ENCODE measurements at regions not wholly inside any gene's neighbourhood (a gene's known extent, or its start where the extent isn't known, plus 50 kb on each side); places are given as distances from the start of the nearest gene placed in this dataset.
"Not testable (repeated sequence)": the region's sequence is repeated elsewhere in the genome, so short reads cannot be mapped to it uniquely, and the experiment has no call there.

DNA sequence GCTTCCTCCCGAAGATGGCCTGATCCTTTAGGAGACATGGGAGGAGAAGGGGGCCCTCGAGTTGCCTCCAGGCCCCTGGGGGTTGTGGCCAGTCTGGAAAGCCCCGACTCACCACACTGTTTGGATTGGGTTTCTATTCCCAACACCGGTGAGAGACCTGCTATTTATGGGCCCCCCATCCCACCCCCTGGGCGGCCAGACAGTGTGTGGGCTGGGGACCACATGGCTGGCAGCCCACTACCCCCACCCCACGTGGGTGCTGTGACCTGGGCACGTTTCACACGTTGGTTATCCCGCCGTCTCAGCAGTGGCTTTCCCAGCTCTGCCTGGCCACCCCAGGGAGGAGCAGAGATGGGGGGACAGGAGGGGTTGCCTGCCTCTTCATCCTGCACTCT lies 116.1 kb downstream of the VEGFA start:
- no peak for DNase-seq (ENCODE audit: low read depth, low spot score)

DNA sequence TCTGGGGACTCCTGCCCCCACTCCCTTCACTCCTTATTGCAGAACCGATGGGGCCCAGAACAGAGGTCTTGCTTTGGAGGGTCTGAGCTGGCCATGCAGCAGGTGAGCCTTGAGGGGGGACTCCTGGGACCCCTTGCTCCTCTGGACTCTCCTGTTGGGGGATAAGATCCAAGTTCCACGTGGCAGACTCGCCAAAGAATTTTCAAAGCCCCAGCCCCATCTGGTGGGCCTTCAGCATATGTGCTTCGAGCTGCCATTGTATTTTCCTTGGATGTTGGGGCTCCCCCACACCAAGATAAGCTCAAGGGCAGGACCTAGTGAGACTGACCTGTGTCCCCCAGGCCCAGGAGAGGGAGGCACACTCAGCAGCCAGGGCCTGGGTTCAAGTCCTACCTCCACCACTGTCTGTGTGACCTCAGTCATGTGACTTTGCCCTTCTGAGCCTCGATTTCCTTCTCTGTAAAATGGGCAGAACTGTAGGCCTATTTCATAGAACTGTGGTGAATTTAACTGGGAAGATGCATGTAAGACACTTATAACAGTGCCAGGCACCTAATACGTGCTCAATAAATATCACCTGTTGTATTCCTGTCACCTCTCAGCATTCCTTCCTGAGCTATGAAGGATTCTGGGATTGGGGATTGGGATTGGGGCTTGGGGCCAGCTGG lies 115.5 kb downstream of the VEGFA start:
- DNase-seq (ENCODE audit: low read depth, low spot score): no peak

DNA sequence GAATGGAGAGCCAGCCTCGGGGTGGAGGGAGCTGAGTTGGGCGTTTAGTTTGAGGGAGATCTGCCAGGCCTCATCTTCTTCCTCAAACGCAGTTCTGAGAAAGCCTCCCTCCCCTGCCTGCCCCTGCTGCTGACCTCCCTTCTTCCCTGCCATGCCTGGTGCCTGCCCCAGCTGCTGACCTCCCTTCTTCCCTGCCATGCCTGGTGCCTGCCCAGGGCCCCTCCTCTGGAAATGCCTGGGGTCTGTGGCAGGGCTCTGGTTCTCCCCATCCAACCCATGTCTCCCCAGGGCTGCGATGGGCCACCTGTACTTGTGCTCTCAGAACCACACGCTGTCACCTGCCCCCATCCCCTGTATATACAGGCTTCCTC lies 114.6 kb downstream of the VEGFA start:
- DNase-seq (ENCODE audit: low read depth, low spot score): no peak

DNA sequence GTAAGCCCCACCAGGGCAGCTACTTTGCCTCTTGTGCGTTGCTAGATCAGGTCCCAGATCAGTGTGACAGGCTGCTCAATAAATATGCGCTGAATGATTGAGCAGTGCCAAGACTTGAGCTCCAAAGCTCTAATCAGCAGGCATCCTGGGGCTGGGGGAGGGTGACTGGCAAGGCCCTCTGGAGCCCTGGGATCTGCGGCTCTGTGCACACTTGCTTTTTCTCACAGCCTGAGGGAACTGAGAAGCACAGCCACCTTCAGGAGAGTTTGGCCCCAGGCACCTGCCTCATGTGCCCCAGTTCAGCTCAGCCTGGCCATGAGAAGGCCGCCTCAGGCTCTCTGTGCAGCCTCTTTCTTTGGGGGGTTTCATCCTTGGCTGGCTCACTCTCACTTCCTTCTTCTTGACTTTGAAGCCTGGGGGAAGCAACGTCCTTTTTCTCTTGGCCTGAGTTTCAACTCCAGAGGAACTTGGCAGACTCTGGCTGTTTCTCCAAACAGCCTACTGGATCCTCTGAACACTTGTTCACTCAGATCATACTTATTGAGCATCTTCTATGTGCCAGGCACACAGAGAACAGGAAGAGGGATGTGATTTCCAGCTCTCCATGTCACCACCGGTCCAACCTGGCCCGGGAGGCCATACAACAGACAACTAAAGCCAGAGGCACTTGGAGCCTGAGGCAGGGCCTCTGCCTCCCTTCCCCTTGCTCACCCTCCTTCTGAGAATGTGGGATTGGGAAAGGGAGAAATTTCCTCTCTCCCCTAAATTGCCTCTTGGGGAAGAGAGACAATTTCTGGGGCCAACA lies 114.0 kb downstream of the VEGFA start:
- no peak for DNase-seq (ENCODE audit: low read depth, low spot score)

DNA sequence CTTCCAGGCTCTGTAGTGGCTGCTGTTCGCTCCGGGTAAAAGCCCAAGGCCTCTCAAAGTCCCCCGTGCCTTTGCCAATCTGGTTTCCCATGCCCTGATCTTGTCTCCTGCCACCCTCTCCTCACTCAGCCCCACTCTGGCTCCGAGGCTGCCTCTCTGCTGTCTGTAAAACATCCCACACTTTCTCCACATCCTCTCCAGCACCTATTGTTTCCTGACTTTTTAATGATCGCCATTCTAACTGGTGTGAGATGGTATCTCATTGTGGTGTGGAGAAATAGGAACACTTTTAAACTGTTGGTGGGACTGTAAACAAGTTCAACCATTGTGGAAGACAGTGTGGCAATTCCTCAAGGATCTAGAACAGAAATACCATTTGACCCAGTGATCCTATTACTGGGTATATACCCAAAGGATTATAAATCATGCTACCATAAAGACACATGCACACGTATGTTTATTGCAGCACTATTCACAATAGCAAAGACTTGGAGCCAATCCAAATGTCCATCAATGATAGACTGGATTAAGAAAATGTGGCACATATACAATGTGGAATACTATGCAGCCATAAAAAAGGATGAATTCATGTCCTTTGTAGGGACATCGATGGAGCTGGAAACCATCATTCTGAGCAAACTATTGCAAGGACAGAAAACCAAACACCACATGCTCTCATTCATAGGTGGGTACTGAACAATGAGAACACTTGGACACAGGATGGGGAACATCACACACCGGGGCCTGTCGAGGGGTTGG lies 112.9 kb downstream of the VEGFA start:
- DNase-seq (ENCODE audit: low read depth, low spot score): not testable (repeated sequence)

DNA sequence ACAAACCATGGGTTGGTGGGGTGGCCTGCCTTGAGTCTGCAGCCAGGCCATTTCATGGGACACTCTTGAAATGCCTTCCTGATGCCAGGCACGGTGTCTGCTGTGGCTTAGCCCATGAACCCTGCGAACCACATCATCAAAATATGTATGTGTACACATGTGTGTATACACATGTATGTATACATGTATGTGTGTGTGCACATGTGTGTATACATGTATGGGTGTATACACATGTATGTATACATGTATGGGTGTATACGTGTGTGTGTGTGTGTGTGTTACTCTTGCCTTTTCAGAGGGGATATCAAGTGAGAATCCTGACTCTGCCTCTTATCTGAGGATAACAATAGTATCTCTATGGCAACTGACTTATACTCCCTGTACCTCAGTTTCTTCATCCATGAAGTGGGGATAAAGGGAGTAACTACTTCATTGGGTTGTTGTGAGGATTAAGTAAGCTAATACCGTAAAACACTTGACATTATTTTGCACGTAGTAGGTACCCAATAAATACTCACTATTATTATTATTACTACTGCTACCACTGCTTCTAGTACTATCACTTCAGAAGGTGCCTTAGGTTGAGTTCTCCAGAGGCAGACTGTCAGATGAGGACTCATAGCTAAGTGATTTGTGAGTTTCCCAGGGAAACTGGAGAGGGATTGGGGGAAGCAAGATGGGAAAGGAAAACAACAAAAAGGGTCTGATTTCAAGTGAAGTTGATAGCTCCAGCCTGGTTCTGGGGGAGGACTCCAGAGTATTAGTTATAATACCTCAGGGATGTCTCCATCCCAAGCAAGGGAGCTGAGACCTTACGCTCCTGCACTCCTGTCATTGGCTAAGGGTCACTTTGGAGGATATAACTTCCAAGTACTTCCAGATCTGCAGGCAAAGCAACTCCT lies 110.5 kb downstream of the VEGFA start:
- no peak for DNase-seq (ENCODE audit: low read depth, low spot score)

DNA sequence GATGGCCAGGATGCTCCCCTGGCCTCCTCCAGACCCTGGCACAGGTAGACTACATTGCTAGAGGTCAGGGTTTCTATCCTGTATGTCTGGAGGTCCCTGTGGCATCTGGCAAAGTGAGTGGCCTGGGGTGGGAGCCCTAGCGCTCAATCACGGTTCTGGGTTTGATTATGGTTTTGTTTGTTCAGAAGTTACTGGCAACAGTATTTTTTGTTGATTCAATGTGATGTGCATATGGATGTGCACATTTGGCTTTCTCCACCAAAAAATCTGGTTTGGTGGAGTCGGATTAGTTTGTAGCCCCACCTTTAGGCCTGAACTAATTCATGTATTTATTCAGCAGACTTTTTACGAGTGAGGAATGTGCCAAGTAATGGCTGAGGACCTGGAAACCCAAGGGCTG lies 109.7 kb downstream of the VEGFA start:
- no peak for DNase-seq (ENCODE audit: low read depth, low spot score)

DNA sequence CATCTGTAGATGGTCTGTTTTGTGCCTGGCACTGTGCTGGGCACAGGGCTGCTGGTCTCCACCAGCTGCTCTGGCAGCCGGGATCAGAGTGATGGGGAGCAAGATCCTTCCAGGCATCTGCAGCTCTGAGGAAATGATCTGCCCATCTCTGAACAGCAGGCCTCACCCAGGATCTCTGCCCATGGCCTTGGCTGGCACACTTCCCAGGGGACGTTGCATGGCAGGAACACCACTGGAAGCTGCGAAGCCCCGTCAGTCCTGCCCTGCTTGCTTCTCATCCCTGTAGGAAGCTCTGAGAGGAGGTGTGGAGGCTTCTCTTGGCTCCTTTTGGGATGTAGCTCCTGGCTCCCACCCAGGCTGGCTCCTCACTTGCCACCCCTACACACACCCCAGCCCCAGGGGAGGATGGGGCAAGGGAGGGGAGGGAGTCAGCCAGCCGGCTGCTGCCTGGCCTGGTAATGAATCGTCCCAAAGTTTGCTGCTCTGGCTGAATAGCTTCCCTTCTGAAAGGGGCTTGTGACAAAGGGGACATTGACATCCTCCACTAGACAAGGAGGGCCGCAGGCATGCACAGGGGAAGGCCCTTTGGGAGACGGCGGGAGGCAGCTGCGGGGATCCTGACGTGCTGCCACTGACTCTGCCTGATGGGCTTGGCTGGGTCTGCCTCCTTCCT lies 108.9 kb downstream of the VEGFA start:
- DNase-seq (ENCODE audit: low read depth, low spot score): no peak

DNA sequence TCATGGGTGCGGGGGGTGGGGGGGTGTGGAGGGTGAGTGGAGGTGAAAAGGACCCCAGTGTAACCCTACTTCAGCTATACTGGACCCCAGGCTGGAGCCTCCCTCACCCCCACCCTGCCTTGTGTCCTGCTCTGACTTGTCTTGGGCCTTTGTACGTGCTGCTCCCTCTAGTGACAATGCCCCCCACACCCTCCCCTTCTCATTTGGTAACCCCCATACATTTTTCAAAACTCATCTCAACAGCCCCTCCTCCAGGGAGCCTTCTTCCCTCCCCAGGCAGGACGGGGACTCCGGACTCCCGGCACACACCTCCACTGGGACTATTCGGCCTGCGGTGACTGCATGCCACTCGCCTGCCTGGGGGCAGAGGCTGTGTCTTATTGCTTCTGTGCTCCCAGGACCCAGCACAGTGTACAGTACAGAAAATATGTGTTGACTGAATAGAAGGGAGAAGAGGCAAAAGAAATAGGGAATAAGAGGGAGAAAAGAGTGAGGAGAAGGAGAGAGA lies 108.2 kb downstream of the VEGFA start:
- DNase-seq (ENCODE audit: low read depth, low spot score): no peak

DNA sequence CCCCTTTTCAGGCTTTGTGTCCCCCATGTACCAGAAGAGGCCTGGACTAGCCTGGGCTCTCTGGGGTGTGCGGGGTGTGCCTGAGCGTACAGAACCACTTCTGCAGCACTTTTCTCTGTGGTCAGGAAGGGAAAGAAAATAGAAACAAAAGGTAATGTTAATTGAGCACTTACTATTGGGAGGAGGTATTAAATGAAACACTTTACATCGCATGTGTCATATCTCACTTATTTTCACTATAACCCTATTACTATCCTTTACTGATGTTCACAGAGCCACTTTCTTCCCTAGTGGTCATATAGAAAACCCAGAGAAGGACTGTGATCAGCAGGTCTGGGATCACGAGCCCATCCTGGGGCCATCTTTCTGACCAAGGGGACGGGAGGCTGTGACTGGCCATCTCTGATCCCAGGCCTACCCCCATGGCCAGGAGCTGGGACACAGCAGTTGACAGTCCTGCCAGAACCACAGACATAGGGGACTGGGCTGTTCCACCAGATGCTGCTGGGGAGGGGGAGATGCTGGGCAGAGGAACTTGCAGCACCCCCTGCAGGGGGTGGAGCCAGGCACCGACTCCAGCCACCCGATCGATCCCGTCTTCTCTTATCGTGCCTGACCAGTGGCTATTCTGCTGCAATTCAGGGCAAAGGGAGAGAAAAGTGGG lies 107.6 kb downstream of the VEGFA start:
- no peak for DNase-seq (ENCODE audit: low read depth, low spot score)

DNA sequence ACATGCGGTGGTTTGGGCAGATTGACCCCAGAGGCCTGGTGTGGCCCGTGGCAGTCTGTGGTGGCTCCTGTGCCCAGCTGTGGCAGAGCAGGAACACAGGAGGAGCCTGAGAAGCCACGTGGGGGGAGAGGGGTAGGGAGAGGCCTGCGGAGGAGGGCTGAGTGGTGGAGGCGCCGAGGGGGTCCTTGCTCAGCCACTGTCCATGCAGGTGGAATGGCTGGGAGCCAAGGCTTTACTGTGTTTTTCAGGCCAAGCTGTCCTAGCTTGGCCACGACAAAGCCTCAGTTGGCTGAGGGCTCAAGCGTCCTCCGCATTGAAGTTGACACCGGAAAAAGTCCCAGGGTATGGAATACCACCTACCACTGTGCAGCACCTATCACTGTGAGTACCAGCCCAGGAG lies 107.0 kb downstream of the VEGFA start:
- DNase-seq (ENCODE audit: low read depth, low spot score): no peak

DNA sequence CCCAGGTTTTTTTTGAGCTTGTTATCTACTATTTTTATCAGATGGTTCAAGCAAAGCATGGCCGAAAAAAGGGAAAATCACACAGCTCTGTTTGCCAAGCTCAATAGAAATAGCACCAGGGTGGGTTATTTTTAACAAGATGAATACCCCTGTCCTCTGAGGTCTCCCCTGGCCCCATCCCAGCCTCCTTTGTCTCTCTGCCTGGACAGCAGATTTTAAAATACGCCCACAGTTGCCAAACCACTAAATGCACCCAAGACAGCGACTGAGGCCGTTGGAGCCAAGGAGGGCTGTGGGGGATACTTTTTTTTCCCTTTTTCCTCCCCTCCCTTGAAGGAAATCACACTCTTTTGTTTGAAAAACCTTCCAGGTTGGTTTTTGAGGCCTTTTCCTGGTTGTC lies 106.6 kb downstream of the VEGFA start:
- DNase-seq (ENCODE audit: low read depth, low spot score): no peak

DNA sequence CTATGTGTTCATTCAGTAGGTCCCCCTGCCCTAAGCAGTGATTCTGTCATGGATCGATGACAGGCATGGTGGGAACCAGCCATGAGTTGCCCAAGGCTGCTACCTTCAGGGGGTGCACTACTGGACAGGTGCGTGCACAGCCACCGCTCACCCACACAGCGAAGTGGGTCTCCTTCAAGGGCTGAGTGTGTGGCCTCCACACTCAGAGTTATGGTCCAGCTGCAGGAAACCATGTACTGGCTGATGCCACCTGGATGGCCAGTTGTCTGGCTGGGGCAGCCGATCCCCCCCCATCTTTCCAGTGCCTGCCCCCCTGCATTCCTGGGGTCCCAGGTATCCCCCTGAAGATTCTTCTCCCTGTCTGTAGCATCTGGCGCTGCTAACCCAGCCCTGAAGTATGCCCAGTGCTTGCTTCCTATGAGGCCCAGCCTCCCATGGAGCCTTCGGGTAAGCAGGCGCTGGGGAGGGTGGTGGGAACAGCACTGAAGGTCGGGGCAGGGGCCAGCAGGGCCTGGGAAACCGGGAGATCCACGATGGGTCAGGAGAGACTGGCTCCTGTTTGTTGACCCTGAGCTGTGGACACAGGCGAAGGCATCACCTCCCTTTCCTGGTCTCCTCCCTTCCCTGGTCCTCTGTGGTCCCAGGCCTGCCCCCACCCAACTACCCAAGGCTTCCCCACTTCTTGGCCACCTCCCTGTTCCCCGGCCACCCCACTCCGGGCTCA lies 106.0 kb downstream of the VEGFA start:
- no peak for DNase-seq (ENCODE audit: low read depth, low spot score)

DNA sequence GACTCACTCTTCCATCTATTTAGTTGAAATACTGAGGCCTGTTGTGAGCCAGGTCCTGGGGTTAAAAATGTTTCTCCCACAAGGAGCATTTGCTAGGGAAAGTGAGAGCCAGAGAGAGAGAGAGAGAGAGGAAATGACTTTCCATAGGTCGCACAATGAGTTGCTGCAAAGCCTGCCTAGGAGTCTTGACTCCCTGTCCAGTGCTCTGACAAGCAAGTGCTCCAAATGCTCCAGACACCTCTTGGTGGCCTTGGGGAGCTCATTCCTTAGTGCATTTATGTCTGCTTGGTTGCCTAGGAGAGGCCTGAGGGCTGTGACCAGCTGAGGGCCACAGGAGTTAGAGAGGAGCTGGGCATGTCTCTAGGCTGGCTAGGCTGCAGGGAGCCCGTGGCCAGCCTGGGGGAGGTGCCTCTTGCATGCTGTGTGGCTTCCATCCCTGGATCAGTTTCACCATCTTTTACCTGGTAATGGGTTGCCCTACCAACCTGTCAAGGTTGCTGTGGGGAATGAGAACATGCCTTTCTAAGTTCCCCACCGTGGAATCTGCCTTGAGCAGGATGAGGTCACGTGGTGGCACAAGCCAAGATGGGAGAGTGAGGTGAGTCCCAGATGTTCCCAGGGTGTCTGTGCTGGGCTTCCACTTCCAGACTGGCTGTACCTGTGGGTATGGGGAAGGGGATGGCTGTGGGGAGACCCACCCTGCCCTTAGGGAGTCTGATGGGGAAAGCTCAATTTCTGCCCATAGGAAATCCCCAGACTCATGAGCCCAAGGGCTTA lies 105.0 kb downstream of the VEGFA start:
- no peak for DNase-seq (ENCODE audit: low read depth, low spot score)

DNA sequence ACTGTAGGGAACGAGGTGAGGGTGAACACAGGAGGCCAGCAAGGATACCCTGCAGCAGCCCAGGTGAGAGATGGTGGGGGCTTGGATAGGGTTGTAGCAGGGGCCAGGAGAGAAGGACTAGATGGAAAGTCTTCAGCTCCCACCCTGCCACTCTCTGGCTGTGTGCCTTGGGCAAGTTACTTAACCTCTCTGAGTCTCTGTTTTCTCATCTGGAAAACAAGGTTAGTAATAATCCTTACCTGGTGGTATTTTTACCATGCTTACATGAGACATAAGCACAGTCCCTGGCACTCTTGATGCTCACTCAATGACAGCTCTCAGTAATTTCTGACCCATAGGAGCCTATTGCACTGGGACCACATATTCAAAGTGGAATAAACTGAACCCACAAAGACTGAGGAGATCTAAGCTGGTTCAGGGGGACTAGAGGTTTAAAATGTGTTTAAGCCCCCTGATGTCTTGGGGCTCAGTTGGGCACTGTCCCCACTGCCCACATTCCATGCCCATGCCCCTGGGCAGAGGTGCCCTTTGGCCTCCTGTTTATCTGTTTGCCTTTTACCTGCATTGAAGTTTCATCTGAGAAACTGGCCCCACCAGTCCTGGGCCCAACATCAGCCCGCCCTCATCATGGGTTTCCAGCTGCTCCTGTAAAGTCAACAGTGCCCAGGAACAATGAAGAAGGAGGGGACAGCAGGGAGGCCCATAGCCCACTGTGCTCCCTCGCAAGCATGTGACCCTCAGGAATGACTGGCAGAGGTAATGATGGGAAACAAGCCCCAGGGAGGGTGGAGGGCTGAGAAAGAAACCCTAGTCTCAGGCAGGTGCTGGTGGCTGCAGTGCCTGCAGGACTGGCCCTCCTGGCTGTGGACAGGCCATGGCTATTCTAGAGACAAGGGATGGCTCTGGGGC lies 104.0 kb downstream of the VEGFA start:
- no peak for DNase-seq (ENCODE audit: low read depth, low spot score)

DNA sequence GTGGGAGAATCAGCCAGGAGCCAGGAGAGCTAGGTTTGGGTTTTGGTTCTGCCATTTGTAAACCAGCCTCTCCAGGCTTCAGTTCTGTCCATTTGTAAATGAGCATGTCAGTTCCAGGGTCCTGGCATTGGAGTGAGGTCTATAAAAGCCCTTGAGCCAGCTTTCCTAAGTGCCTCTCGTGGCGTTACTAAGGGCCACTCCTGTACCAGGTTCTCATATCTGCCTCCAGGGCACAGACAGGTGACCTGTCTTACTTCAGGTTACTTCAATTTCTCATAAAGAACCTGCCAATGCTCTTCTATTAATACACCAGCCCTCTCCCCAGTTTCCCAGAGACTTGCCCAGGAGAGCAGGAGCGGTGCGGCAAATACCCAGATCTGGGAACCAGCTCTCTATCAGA lies 101.9 kb downstream of the VEGFA start:
- DNase-seq (ENCODE audit: low read depth, low spot score): no peak

DNA sequence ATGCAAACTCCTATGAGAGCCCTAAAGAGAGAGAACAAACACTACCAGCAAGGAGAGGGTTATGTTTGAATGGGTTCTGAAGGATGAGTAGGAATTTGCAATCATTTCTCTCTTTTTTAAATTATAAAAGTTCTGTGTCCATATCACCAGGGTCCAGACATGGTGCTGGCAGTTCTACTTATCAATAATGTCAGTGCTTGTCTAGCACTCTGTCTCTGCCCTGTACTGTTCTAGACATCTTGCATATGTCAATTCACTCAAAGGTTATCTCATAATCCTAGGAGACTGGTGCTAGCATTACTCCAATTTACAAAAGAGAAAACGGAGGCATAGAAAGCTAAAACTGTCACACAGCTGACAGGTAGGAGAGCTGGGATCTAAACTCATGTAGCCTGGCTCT lies 101.3 kb downstream of the VEGFA start:
- DNase-seq (ENCODE audit: low read depth, low spot score): no peak

DNA sequence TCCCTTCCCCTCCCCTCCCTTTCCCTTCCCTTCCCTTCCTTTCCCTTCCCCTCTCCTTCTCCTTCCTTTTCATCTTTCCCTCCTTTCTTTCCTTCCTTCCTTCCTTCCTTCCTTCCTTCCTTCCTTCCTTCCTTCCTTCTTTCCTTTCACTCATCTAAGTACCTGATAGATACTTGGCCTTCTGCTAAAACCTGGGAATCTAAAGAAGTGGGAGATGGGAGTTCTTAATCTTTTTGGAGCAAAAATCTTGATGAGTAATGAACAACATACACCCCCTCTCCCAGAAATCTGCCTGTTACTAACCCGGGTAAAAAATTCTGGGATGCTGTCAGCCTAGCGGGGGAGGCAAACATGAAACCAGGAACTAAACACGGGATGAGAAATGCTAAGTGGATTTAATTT lies 100.7 kb downstream of the VEGFA start:
- DNase-seq (ENCODE audit: low read depth, low spot score): no peak
